HCT116 (cell line): ENCODE measurements at regions not wholly inside any gene's neighbourhood (a gene's known extent, or its start where the extent isn't known, plus 50 kb on each side); places are given as distances from the start of the nearest gene placed in this dataset.

ENCODE experiments used
- ATAC-seq: fragments of 200-7000 bp; cut with Tn5 transposase; 2 replicates; pipeline ENCODE4 v1.9.1; 2020; ENCODE audit warnings: mild to moderate bottlenecking, moderate library complexity
- BruUV-seq: library from RNA; stranded (reverse); fragments of 400-500 nt; replicated peaks from 2 replicates; lab custom pipeline; 2021; lab: Mats Ljungman, UMichigan
- CTCF ChIA-PET: fragments of 300-600 bp; sonication (Branson Sonifier 250); formaldehyde crosslinking; loops from one replicate; lab custom pipeline; 2021; ENCODE audit warnings: antibody characterized with exemption; lab: Charles Lee
- POLR2A ChIA-PET: fragments of 300-600, 350-600 bp; sonication (Branson Sonifier 250); formaldehyde crosslinking; loops from one replicate; lab custom pipeline; 2021; ENCODE audit warnings: antibody characterized with exemption; lab: Charles Lee
- RAD21 ChIA-PET, 2 experiments: fragments of 300-600 bp; sonication (Branson Sonifier 250); formaldehyde crosslinking; loops; one replicate each; lab custom pipeline; 2023; ENCODE audit warnings: low total read pairs in 2 of 2; ENCODE audit not compliant: uncharacterized antibody in 2 of 2, unreplicated experiment in 2 of 2, low non-redundant PET in 1 of 2; lab: Charles Lee
- DNase-seq: peaks from one replicate; pipeline ENCODE4 v3.0.0-alpha.2; 2010; ENCODE audit warnings: low read depth, low spot score
- H2AFZ ChIP-seq: fragments of 200-600 bp; shearing (Covaris generic), sonication (generic); 2 replicates; pipeline ENCODE4 v1.6.1; 2017; ENCODE audit warnings: low read depth, mixed run types, mixed read lengths, antibody characterized with exemption, low read length; ENCODE audit not compliant: poor library complexity, severe bottlenecking
- H3K27ac ChIP-seq: 2 replicates; pipeline ENCODE4 v1.5.1; 2012; ENCODE audit warnings: low read depth, low read length
- H3K27me3 ChIP-seq: fragments of 200-600 bp; sonication (generic); 2 replicates; pipeline ENCODE4 v1.6.1; 2016; ENCODE audit warnings: mixed run types, low read length, mixed read lengths; ENCODE audit not compliant: insufficient read depth
- H3K36me3 ChIP-seq, 2 experiments: fragments of 200-500 bp in 1 of 2; fragments of 200-600 bp in 1 of 2; sonication (Bioruptor generic) in 1 of 2; sonication (generic) in 1 of 2; 2 replicates each; pipeline versions ENCODE4 v1.5.1 to v1.6.1; 2014 to 2016; ENCODE audit warnings: low read length in 2 of 2, inconsistent platforms in 1 of 2, mixed read lengths in 1 of 2, mixed run types in 1 of 2; ENCODE audit not compliant: insufficient read depth in 2 of 2, control insufficient read depth in 1 of 2
- H3K4me1 ChIP-seq, 2 experiments: fragments of 200-600 bp in 1 of 2; sonication (generic) in 1 of 2; 2 replicates each; pipeline versions ENCODE4 v1.5.1 to v1.6.1; 2012 to 2017; ENCODE audit warnings: low read length in 2 of 2, inconsistent platforms in 1 of 2, mild to moderate bottlenecking in 1 of 2, mixed read lengths in 1 of 2, mixed run types in 1 of 2, moderate library complexity in 1 of 2; ENCODE audit not compliant: insufficient read depth in 2 of 2, control insufficient read depth in 1 of 2
- H3K4me2 ChIP-seq: fragments of 200-600 bp; sonication (generic); 2 replicates; pipeline ENCODE4 v1.6.1; 2017; ENCODE audit warnings: mixed run types, low read length, mixed read lengths
- H3K4me3 ChIP-seq, 2 experiments: fragments of 200-600 bp in 1 of 2; sonication (generic) in 1 of 2; replicated peaks in 1 of 2; 2 replicates each; pipeline ENCODE4 v1.5.1; 2011 to 2016; ENCODE audit warnings: low read length in 2 of 2, control low read depth in 1 of 2, low read depth in 1 of 2, mild to moderate bottlenecking in 1 of 2, mixed read lengths in 1 of 2, mixed run types in 1 of 2
- H3K79me2 ChIP-seq: fragments of 200-600 bp; sonication (generic); 2 replicates; pipeline ENCODE4 v1.6.1; 2017; ENCODE audit warnings: mild to moderate bottlenecking, mixed run types, low read length, moderate library complexity, mixed read lengths; ENCODE audit not compliant: insufficient read depth
- H3K9ac ChIP-seq: fragments of 200-600 bp; sonication (generic); 2 replicates; pipeline ENCODE4 v1.6.1; 2016; ENCODE audit warnings: low read length, mixed read lengths
- H3K9me2 ChIP-seq: fragments of 200-600 bp; sonication (generic), shearing (Covaris generic); 2 replicates; pipeline ENCODE4 v1.6.1; 2017; ENCODE audit warnings: mixed run types, mild to moderate bottlenecking, moderate library complexity; ENCODE audit not compliant: insufficient read depth
- H3K9me3 ChIP-seq, 2 experiments: fragments of 200-500 bp in 1 of 2; fragments of 200-600 bp in 1 of 2; sonication (Bioruptor generic) in 1 of 2; sonication (generic) in 1 of 2; 2 replicates each; pipeline ENCODE4 v1.6.1; 2014 to 2017; ENCODE audit warnings: low read length in 2 of 2, mixed read lengths in 2 of 2, inconsistent platforms in 1 of 2, low read depth in 1 of 2, mild to moderate bottlenecking in 1 of 2, mixed run types in 1 of 2, moderate library complexity in 1 of 2; ENCODE audit not compliant: control insufficient read depth in 1 of 2, insufficient read depth in 1 of 2
- H4K20me1 ChIP-seq: fragments of 200-600 bp; sonication (generic), shearing (Covaris generic); 2 replicates; pipeline ENCODE4 v1.6.1; 2017; ENCODE audit warnings: mixed run types, mild to moderate bottlenecking, moderate library complexity; ENCODE audit not compliant: insufficient read depth
- CBX3 ChIP-seq: IDR thresholded peaks from 2 replicates; pipeline ENCODE4 v1.6.1; 2012; ENCODE audit warnings: low read depth
- CEBPB ChIP-seq: IDR thresholded peaks from 2 replicates; pipeline ENCODE4 v1.6.1; 2012; ENCODE audit warnings: low read depth
- CTCF ChIP-seq, 3 experiments: fragments of 200-600 bp in 1 of 3; sonication (generic) in 1 of 3; IDR thresholded peaks in 2 of 3; conservative IDR thresholded peaks in 1 of 3; 2 replicates each; pipeline ENCODE4 v1.5.1; 2012 to 2017; ENCODE audit warnings: low read depth in 2 of 3, low read length in 2 of 3, antibody characterized with exemption in 1 of 3, borderline replicate concordance in 1 of 3, control low read depth in 1 of 3, mild to moderate bottlenecking in 1 of 3, mixed read lengths in 1 of 3, mixed run types in 1 of 3, moderate library complexity in 1 of 3; ENCODE audit not compliant: insufficient read depth in 1 of 3
- EGR1 ChIP-seq: IDR thresholded peaks from 2 replicates; pipeline ENCODE4 v1.6.1; 2012; ENCODE audit warnings: low read depth
- ELF1 ChIP-seq: IDR thresholded peaks from 2 replicates; pipeline ENCODE4 v1.6.1; 2012; ENCODE audit warnings: low read depth, borderline replicate concordance
- EZH2 ChIP-seq: fragments of 200-600 bp; sonication (generic); IDR thresholded peaks from 2 replicates; pipeline ENCODE4 v1.6.1; 2017; ENCODE audit warnings: antibody characterized with exemption, mixed run types
- FOSL1 ChIP-seq: IDR thresholded peaks from 2 replicates; pipeline ENCODE4 v1.6.1; 2012; ENCODE audit warnings: low read depth
- JUND ChIP-seq: IDR thresholded peaks from 2 replicates; pipeline ENCODE4 v1.6.1; 2012
- POLR2AphosphoS5 ChIP-seq: IDR thresholded peaks from 2 replicates; pipeline ENCODE4 v1.6.1; 2011; ENCODE audit warnings: mild to moderate bottlenecking, low read depth, low read length, moderate library complexity
- RAD21 ChIP-seq: IDR thresholded peaks from 2 replicates; pipeline ENCODE4 v1.6.1; 2012; ENCODE audit warnings: low read depth, mild to moderate bottlenecking
- REST ChIP-seq: IDR thresholded peaks from 2 replicates; pipeline ENCODE4 v1.6.1; 2012; ENCODE audit warnings: low read depth
- SP1 ChIP-seq: IDR thresholded peaks from 2 replicates; pipeline ENCODE4 v1.6.1; 2012; ENCODE audit warnings: low read depth
- SRF ChIP-seq: IDR thresholded peaks from 2 replicates; pipeline ENCODE4 v1.6.1; 2012; ENCODE audit warnings: low read depth
- TCF7L2 ChIP-seq: IDR thresholded peaks from 2 replicates; pipeline ENCODE4 v1.7.0; 2011; ENCODE audit warnings: borderline replicate concordance, inconsistent platforms; ENCODE audit not compliant: insufficient read depth, insufficient read length; ENCODE audit errors: extremely low read depth
- YY1 ChIP-seq: IDR thresholded peaks from 2 replicates; pipeline ENCODE4 v1.6.1; 2011; ENCODE audit warnings: low read length, low read depth, moderate library complexity, mild to moderate bottlenecking; ENCODE audit not compliant: insufficient replicate concordance; ENCODE audit errors: extremely low read depth
- ZFX ChIP-seq: fragments of 450-650 bp; IDR thresholded peaks from 2 replicates; pipeline ENCODE4 v1.6.1; 2017
- ZNF274 ChIP-seq: fragments of 200-500 bp; sonication (Bioruptor generic); IDR thresholded peaks from 2 replicates; pipeline ENCODE4 v1.6.1; 2014; ENCODE audit warnings: mild to moderate bottlenecking, low read depth, low read length, inconsistent platforms
- intact Hi-C: fragments of 100-400 bp; cut with micrococcal nuclease; formaldehyde crosslinking; loops from 2 replicates; pipeline ENCODE4 v1.10.0; 2022
- TF ChIP-seq, protein P1 (sequence below): IDR thresholded peaks from 2 replicates; pipeline ENCODE4 v1.6.1; 2012
- TF ChIP-seq, protein P2 (sequence below): IDR thresholded peaks from 2 replicates; pipeline ENCODE4 v1.6.1; 2012
- TF ChIP-seq, protein P3 (sequence below): IDR thresholded peaks from 2 replicates; pipeline ENCODE4 v1.6.1; 2011; ENCODE audit warnings: mild to moderate bottlenecking, low read length, moderate library complexity; ENCODE audit not compliant: insufficient replicate concordance; ENCODE audit errors: extremely low read depth

- ChIA-PET CTCF (no interaction called here), POLR2A (no interaction called here), RAD21 (no interaction called here)
- no peak overlapping the region for H3K4me3 ChIP-seq
- H3K36me3 ChIP-seq, result no peaks in the 10 kb centered on the region; a peak in 1 of 4 replicates
- H4K20me1 ChIP-seq, result no peaks in the 10 kb centered on the region
- H2AFZ ChIP-seq, result no peak overlapping the region
- no peaks in the 10 kb centered on the region for H3K9me2 ChIP-seq
- H3K4me2 ChIP-seq, result no peak overlapping the region
- TF ChIP-seq CEBPB, result no peak
- TF ChIP-seq FOSL1, result no peak
- TF ChIP-seq, protein P1, sequence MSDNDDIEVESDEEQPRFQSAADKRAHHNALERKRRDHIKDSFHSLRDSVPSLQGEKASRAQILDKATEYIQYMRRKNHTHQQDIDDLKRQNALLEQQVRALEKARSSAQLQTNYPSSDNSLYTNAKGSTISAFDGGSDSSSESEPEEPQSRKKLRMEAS, result no peak
- no peak for TF ChIP-seq JUND
- TF ChIP-seq POLR2AphosphoS5, result no peak
- no peak for TF ChIP-seq ZNF274
- no peak for TF ChIP-seq ELF1
- TF ChIP-seq REST, result no peak
- TF ChIP-seq CTCF (IDR thresholded peaks at IDR 0.05 in 2 of 3, conservative IDR thresholded peaks at IDR 0.05 in 1 of 3; ENCODE audit: borderline replicate concordance in 1 of 3, insufficient read depth in 1 of 3, low read depth in 2 of 3, low read length in 2 of 3), result no peak
- TF ChIP-seq CBX3, result no peak
- TF ChIP-seq RAD21, result no peak
- TF ChIP-seq EZH2, result no peak
- TF ChIP-seq SP1, result no peak
- TF ChIP-seq YY1, result no peak
- TF ChIP-seq TCF7L2, result no peak
- no peak for TF ChIP-seq EGR1
- TF ChIP-seq ZFX, result no peak
- TF ChIP-seq, protein P2, sequence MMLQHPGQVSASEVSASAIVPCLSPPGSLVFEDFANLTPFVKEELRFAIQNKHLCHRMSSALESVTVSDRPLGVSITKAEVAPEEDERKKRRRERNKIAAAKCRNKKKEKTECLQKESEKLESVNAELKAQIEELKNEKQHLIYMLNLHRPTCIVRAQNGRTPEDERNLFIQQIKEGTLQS, result no peak
- TF ChIP-seq, protein P3, sequence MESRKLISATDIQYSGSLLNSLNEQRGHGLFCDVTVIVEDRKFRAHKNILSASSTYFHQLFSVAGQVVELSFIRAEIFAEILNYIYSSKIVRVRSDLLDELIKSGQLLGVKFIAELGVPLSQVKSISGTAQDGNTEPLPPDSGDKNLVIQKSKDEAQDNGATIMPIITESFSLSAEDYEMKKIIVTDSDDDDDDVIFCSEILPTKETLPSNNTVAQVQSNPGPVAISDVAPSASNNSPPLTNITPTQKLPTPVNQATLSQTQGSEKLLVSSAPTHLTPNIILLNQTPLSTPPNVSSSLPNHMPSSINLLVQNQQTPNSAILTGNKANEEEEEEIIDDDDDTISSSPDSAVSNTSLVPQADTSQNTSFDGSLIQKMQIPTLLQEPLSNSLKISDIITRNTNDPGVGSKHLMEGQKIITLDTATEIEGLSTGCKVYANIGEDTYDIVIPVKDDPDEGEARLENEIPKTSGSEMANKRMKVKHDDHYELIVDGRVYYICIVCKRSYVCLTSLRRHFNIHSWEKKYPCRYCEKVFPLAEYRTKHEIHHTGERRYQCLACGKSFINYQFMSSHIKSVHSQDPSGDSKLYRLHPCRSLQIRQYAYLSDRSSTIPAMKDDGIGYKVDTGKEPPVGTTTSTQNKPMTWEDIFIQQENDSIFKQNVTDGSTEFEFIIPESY, result no peak
- no peak for TF ChIP-seq SRF
- H3K79me2 ChIP-seq, result no peaks in the 10 kb centered on the region
- no peak overlapping the region for H3K27ac ChIP-seq
- BruUV-seq, result no TSS peak
- ATAC-seq (no peak), DNase-seq (no peak)
- H3K27me3 ChIP-seq, result no peaks in the 10 kb centered on the region
- no peak overlapping the region for H3K9ac ChIP-seq
- H3K4me1 ChIP-seq, result no peaks in the 10 kb centered on the region
- intact Hi-C loops, result no loop called here
- peaks cover 0 to 8% of the 10 kb centered on the region in 2 experiments; a peak in 1 of 4 replicates for H3K9me3 ChIP-seq
Measured at GRCh38 chr10:56487746-56488145, 126.7 kb upstream of the ZWINT start.
